ENCODE measurements at regions not wholly inside any gene's neighbourhood (a gene's known extent, or its start where the extent isn't known, plus 50 kb on each side); places are given as distances from the start of the nearest gene placed in this dataset.
"Not testable (repeated sequence)": the region's sequence is repeated elsewhere in the genome, so short reads cannot be mapped to it uniquely, and the experiment has no call there.

GRCh38 chr3:74842141-74842540 is 227.7 kb upstream of the CNTN3 start:
- no peaks in the 10 kb centered on the region for H3K36me3 Mint-ChIP-seq
- H3K4me3 ChIP-seq (ENCODE audit: low read length) = no peak overlapping the region
- no peaks in the 10 kb centered on the region for H3K27me3 Mint-ChIP-seq
- H3K9me3 Mint-ChIP-seq = peaks cover 0 to 21% (median 2%) of the 10 kb centered on the region in 11 donors
- ChIA-PET CTCF (no interaction called here), POLR2A (no interaction called here)
- no peaks in the 10 kb centered on the region for H3K27me3 ChIP-seq (ENCODE audit: control insufficient read depth in 2 of 2, insufficient read depth in 2 of 2, low read length in 2 of 2)
- no peak for ATAC-seq
- H3K36me3 ChIP-seq (ENCODE audit: control insufficient read depth in 2 of 3, insufficient read depth in 3 of 3, low read length in 3 of 3) = no peaks in the 10 kb centered on the region
- H3K27ac ChIP-seq (ENCODE audit: low read depth, low read length) = no peak overlapping the region
- intact Hi-C loops (cut with micrococcal nuclease) = no loop called here
- H3K4me1 ChIP-seq (ENCODE audit: control insufficient read depth in 2 of 2, insufficient read depth in 2 of 2, low read length in 2 of 2) = no peaks in the 10 kb centered on the region
- no peaks in the 10 kb centered on the region for H3K9me3 ChIP-seq (ENCODE audit: control insufficient read depth in 2 of 3, low read length in 3 of 3)
- H3K4me1 Mint-ChIP-seq = no peaks in the 10 kb centered on the region
- H3K4me3 Mint-ChIP-seq = no peak overlapping the region
- no peak overlapping the region for H3K27ac Mint-ChIP-seq
- DNase-seq = no peak

GRCh38 chr3:74839566-74839965 is 225.1 kb upstream of the CNTN3 start:
- DNase-seq (no peak), ATAC-seq (no peak)
- Mint-ChIP-seq H3K4me3 (no peak overlapping the region), H3K4me1 (no peaks in the 10 kb centered on the region), H3K27ac (no peak overlapping the region), H3K9me3 (peaks cover 0 to 24% (median 0%) of the 10 kb centered on the region in 11 donors), H3K27me3 (no peaks in the 10 kb centered on the region), H3K36me3 (no peaks in the 10 kb centered on the region)
- H3K9me3 ChIP-seq (ENCODE audit: control insufficient read depth in 2 of 3, low read length in 3 of 3) = no peaks in the 10 kb centered on the region
- no peak overlapping the region for H3K4me3 ChIP-seq (ENCODE audit: low read length)
- POLR2A ChIA-PET = no interaction called here
- H3K4me1 ChIP-seq (ENCODE audit: control insufficient read depth in 2 of 2, insufficient read depth in 2 of 2, low read length in 2 of 2) = no peaks in the 10 kb centered on the region
- H3K36me3 ChIP-seq (ENCODE audit: control insufficient read depth in 2 of 3, insufficient read depth in 3 of 3, low read length in 3 of 3) = no peaks in the 10 kb centered on the region
- CTCF ChIA-PET = no interaction called here
- intact Hi-C loops (cut with micrococcal nuclease) = no loop called here
- no peak overlapping the region for H3K27ac ChIP-seq (ENCODE audit: low read depth, low read length)
- H3K27me3 ChIP-seq (ENCODE audit: control insufficient read depth in 2 of 2, insufficient read depth in 2 of 2, low read length in 2 of 2) = no peaks in the 10 kb centered on the region

- Histone ChIP-seq H3K36me3 (ENCODE audit: control insufficient read depth in 2 of 3, insufficient read depth in 3 of 3, low read length in 3 of 3) (no peaks in the 10 kb centered on the region), H3K9me3 (ENCODE audit: control insufficient read depth in 2 of 3, low read length in 3 of 3) (no peaks in the 10 kb centered on the region), H3K27ac (ENCODE audit: low read depth, low read length) (no peak overlapping the region), H3K27me3 (ENCODE audit: control insufficient read depth in 2 of 2, insufficient read depth in 2 of 2, low read length in 2 of 2) (no peaks in the 10 kb centered on the region), H3K4me1 (ENCODE audit: control insufficient read depth in 2 of 2, insufficient read depth in 2 of 2, low read length in 2 of 2) (no peaks in the 10 kb centered on the region), H3K4me3 (ENCODE audit: low read length) (no peak overlapping the region)
- DNase-seq (no peak), ATAC-seq (no peak)
- Mint-ChIP-seq H3K4me1 (no peaks in the 10 kb centered on the region), H3K9me3 (peaks cover 0 to 11% (median 0%) of the 10 kb centered on the region in 11 donors), H3K27ac (no peak overlapping the region), H3K36me3 (no peaks in the 10 kb centered on the region), H3K27me3 (no peaks in the 10 kb centered on the region), H3K4me3 (no peak overlapping the region)
- CTCF ChIA-PET = no interaction called here
- intact Hi-C loops (cut with micrococcal nuclease) = no loop called here
- POLR2A ChIA-PET = no interaction called here
These were observed 218.5 kb upstream of the CNTN3 start for GRCh38 chr3:74832925-74833324.

- H3K27me3 Mint-ChIP-seq; DNase-seq; H3K36me3 Mint-ChIP-seq; CTCF ChIA-PET; H3K4me1 ChIP-seq (ENCODE audit: control insufficient read depth in 2 of 2, insufficient read depth in 2 of 2, low read length in 2 of 2); H3K27ac Mint-ChIP-seq; H3K4me3 ChIP-seq (ENCODE audit: low read length); H3K36me3 ChIP-seq (ENCODE audit: control insufficient read depth in 2 of 3, insufficient read depth in 3 of 3, low read length in 3 of 3); H3K27me3 ChIP-seq (ENCODE audit: control insufficient read depth in 2 of 2, insufficient read depth in 2 of 2, low read length in 2 of 2); H3K9me3 ChIP-seq (ENCODE audit: control insufficient read depth in 2 of 3, low read length in 3 of 3); H3K4me1 Mint-ChIP-seq; H3K27ac ChIP-seq (ENCODE audit: low read depth, low read length); intact Hi-C loops (cut with micrococcal nuclease); H3K4me3 Mint-ChIP-seq; POLR2A ChIA-PET; ATAC-seq: not testable (repeated sequence)
- H3K9me3 Mint-ChIP-seq = peaks cover 0 to 16% (median 1%) of the 10 kb centered on the region in 11 donors
These were observed 216.4 kb upstream of the CNTN3 start for GRCh38 chr3:74830845-74831244.

- H3K9me3 ChIP-seq (ENCODE audit: control insufficient read depth in 2 of 3, low read length in 3 of 3); H3K27me3 Mint-ChIP-seq; H3K27ac ChIP-seq (ENCODE audit: low read depth, low read length); H3K4me3 Mint-ChIP-seq; H3K4me1 ChIP-seq (ENCODE audit: control insufficient read depth in 2 of 2, insufficient read depth in 2 of 2, low read length in 2 of 2); CTCF ChIA-PET; H3K36me3 ChIP-seq (ENCODE audit: control insufficient read depth in 2 of 3, insufficient read depth in 3 of 3, low read length in 3 of 3); H3K4me3 ChIP-seq (ENCODE audit: low read length); intact Hi-C loops (cut with micrococcal nuclease); DNase-seq; ATAC-seq; POLR2A ChIA-PET; H3K4me1 Mint-ChIP-seq; H3K36me3 Mint-ChIP-seq; H3K27me3 ChIP-seq (ENCODE audit: control insufficient read depth in 2 of 2, insufficient read depth in 2 of 2, low read length in 2 of 2); H3K27ac Mint-ChIP-seq: not testable (repeated sequence)
- peaks cover 2 to 29% (median 17%) of the 10 kb centered on the region in 11 donors for H3K9me3 Mint-ChIP-seq
These were observed 210.9 kb upstream of the CNTN3 start for GRCh38 chr3:74825404-74825803.

GRCh38 chr3:74824366-74824765 is 209.9 kb upstream of the CNTN3 start:
- ChIA-PET CTCF (no interaction called here), POLR2A (no interaction called here)
- peaks cover 2 to 31% (median 20%) of the 10 kb centered on the region in 11 donors for H3K9me3 Mint-ChIP-seq
- no peak overlapping the region for H3K27ac Mint-ChIP-seq
- no peaks in the 10 kb centered on the region for H3K27me3 Mint-ChIP-seq
- H3K4me3 ChIP-seq (ENCODE audit: low read length) = no peak overlapping the region
- no peaks in the 10 kb centered on the region for H3K4me1 ChIP-seq (ENCODE audit: control insufficient read depth in 2 of 2, insufficient read depth in 2 of 2, low read length in 2 of 2)
- no peak for DNase-seq
- peaks cover 0 to 3% (median 0%) of the 10 kb centered on the region in 3 experiments for H3K9me3 ChIP-seq (ENCODE audit: control insufficient read depth in 2 of 3, low read length in 3 of 3)
- H3K27me3 ChIP-seq (ENCODE audit: control insufficient read depth in 2 of 2, insufficient read depth in 2 of 2, low read length in 2 of 2) = no peaks in the 10 kb centered on the region
- H3K36me3 Mint-ChIP-seq = peaks cover 0 to 4% (median 0%) of the 10 kb centered on the region in 5 donors
- H3K4me1 Mint-ChIP-seq = no peaks in the 10 kb centered on the region
- intact Hi-C loops (cut with micrococcal nuclease) = no loop called here
- H3K4me3 Mint-ChIP-seq = no peak overlapping the region
- no peak for ATAC-seq
- H3K27ac ChIP-seq (ENCODE audit: low read depth, low read length) = no peak overlapping the region
- no peaks in the 10 kb centered on the region for H3K36me3 ChIP-seq (ENCODE audit: control insufficient read depth in 2 of 3, insufficient read depth in 3 of 3, low read length in 3 of 3)

- ChIA-PET POLR2A (no interaction called here), CTCF (no interaction called here)
- DNase-seq (no peak), ATAC-seq (no peak)
- Mint-ChIP-seq H3K27ac (no peak overlapping the region), H3K4me3 (no peak overlapping the region), H3K27me3 (no peaks in the 10 kb centered on the region), H3K4me1 (no peaks in the 10 kb centered on the region), H3K9me3 (peaks cover 0 to 25% (median 12%) of the 10 kb centered on the region in 11 donors), H3K36me3 (no peaks in the 10 kb centered on the region)
- no peaks in the 10 kb centered on the region for H3K27me3 ChIP-seq (ENCODE audit: control insufficient read depth in 2 of 2, insufficient read depth in 2 of 2, low read length in 2 of 2)
- no peak overlapping the region for H3K27ac ChIP-seq (ENCODE audit: low read depth, low read length)
- no peaks in the 10 kb centered on the region for H3K36me3 ChIP-seq (ENCODE audit: control insufficient read depth in 2 of 3, insufficient read depth in 3 of 3, low read length in 3 of 3)
- H3K9me3 ChIP-seq (ENCODE audit: control insufficient read depth in 2 of 3, low read length in 3 of 3) = no peaks in the 10 kb centered on the region
- no peaks in the 10 kb centered on the region for H3K4me1 ChIP-seq (ENCODE audit: control insufficient read depth in 2 of 2, insufficient read depth in 2 of 2, low read length in 2 of 2)
- H3K4me3 ChIP-seq (ENCODE audit: low read length) = no peak overlapping the region
- intact Hi-C loops (cut with micrococcal nuclease) = no loop called here
These were observed 199.7 kb upstream of the CNTN3 start for GRCh38 chr3:74814181-74814580.
